GM19397 (cell line): ENCODE measurements at regions not wholly inside any gene's neighbourhood (a gene's known extent, or its start where the extent isn't known, plus 50 kb on each side); places are given as distances from the start of the nearest gene placed in this dataset.
"Not testable (repeated sequence)": the region's sequence is repeated elsewhere in the genome, so short reads cannot be mapped to it uniquely, and the experiment has no call there.

Source experiments
- ATAC-seq: cut with Tn5 transposase; IDR thresholded peaks from one replicate; pipeline ENCODE4 v1.9.1; 2021; ENCODE audit warnings: mild to moderate bottlenecking, moderate library complexity; ENCODE audit not compliant: unreplicated experiment

DNA sequence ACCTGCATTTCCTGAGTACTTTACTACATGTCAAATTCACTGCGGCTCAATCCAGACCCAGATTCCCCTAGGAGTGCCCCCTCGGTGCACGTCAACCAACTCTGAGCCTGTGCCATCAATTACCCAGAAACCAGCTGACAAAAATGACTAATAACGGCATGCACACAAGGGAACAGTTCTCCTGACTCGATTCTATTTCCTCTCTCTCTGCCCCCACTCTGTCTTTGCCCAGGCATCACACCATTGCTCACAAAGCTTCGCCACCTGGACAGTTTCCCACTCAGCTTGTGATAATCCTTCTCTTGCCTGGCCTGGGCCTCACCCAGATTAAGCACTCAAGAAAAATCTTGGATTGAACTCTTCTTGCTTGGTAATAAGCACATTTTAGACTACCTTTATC is 115.3 kb upstream of the NDUFV2 start:
- no peak for ATAC-seq

DNA sequence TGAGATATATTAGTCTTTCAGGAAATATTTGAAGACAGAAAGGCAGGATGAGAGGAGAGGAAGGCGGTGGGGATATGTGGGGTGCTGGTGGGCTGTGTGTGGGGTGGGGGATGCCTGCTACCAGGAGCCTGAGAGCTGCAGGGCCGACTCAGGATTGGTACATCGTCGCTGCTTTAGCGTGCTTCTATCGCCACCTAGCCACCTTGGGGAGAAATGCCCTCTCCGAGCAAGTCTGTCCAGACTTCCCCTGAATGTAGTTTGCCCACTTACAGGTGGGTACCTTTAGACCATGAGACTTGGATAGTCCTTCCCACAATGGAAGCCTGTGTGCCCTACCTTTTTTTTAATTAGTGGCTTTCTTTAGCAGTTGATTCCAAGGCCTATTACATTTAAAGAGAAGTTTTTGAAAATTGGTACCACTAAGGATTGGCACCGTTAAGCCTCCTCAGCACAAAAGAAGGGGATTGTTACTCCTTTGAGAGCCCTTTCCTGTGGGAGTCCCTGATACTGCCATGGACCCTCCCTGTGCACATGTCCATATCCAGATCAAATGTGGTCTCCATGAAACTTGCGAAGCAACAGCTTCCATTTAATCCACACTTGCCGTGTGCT is 114.1 kb upstream of the NDUFV2 start:
- no peak for ATAC-seq

DNA sequence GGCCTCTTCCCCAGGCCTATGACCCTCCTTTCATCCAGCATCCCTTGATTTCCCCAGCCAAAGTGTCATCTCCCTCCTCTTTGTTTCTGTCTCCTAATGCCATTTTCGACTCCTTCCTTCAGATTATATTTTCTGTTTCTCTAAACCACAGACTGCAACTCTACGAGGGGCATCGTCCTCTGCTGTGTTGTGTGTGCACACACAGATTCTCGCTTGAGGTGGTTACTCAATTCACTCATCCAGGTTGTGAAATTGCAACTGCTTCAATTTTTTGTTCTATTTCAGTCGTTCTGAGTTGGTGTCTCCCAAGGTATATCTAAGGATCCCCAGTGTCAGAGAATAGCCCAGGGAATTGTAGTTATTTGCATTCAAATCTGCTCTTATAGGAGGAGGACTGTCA is 113.5 kb upstream of the NDUFV2 start:
- ATAC-seq, result no peak

DNA sequence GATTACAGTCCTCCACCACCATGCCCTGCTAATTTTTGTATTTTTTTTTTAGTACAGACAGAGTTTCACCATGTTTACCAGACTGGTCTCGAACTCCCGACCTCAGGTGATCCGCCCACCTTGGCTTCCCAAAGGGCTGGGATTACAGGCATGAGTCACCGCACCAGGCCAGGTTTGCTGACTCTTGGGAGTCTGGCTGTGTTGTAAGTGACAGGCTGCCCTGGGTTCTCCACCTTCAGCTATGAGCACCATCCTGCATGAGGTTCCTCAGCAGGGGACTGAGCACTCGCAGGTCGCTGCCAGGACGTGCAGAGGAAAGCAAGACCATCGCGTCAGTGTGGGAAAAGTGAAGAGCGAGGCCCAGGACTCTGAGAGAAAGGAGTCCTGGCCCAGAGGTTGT is 112.6 kb upstream of the NDUFV2 start:
- ATAC-seq, result no peak

DNA sequence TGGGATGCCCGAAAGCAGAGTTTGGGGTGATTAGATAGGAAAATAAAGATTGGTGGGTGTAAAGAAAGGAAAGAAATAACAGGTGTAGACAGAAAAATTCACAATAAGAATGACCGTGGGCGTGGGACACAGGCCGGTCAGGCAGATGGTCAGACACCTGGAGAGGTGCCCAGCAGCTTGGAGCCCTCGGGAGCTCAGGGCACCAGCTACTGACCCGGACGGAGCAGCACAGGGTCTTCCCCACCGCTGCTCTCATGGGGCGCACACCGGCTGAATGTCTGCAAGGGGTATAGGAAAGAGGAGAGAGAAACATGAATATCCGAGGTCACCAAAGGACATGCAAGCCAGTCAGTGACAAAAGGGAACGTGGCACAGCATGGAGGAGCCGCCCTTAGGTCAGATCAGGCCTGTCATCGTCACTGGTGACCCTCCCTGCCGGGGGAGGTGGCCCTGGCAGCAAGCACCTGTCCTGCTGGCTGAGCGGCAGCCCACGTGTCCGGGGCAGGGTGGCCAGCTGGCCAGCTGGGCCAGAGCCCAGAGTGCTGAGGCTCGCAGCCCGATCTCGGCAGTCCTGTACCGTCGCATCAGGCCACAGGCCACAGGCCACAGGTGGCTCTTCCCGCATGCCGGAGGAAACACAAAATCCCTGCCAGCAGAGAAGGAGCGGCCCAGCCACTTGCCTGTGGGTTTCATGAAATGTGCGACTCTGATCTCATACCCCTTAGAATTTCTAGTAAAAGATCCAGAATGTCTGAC is 112.0 kb upstream of the NDUFV2 start:
- ATAC-seq, result no peak

DNA sequence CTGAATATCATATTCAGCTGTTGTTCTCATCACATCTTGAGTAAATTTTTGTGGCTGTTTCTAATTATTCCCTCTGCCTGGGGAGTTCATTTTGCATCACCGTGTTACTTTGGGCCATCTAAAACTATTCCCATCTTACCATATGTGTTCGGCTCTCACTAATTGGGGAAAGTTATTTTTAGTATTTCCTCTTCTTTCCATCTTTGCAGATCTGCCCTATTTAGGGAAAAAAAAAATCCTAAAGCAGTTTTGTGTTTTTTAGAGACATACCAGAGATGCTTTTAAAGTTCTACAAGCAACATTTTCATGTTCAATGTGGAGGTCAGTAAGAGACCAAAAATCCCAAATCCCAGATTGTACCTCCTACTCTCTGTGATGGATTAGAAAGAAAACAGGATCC is 111.3 kb upstream of the NDUFV2 start:
- ATAC-seq, result no peak

DNA sequence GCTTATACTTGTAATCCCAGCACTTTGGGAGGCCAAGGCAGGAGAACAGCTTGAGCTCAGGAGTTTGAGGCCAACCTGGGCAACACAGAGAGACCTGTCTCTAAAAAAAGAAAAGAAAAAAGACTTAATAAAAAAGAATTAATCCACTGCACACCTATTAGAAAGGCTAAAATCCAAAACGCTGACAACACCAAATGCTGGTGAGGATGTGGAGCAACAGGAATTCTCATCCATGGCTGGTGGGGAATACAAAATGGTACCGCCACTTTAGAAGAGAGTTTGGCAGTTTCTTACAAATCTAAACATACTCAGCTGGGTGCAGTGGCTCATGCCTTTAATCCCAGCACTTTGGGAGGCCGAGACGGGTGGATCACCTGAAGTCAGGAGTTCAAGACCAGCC is 110.0 kb upstream of the NDUFV2 start:
- not testable (repeated sequence) for ATAC-seq

DNA sequence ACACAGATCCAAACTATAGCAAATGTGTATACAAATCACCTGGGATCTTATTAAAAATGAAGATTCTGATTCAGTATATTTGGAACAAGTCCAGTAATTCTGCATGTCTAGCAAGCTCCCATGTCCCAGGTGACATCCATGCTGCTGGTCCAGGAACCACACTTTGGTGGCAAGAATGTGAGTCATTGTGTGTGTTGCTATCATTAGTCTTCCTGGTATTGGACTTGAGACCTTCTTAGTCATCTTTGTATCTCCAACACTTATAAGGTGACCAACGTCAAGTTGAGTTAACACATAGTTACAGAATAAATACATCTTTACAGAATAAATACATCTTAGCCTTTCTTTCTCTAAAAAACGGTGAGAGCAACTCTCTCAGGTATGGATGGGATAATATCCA is 107.9 kb upstream of the NDUFV2 start:
- ATAC-seq, result no peak

DNA sequence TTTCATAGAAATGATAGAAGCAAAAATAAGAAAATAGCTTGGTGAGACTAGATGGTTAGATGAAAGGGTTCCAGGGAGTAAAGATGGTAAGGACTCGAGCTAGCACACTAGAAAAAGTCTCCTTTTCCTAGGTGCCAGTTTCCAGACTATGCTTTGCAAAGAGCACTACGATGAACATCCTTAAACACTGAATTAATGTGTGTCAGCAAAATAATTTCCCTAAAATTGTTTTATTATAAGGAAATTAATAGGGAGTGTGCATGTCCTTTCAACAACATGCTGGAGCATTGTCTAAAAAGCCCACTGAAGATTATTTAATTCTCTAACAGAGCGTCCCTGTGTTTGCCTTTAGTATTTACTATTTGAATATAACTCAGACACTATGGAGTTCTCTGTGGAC is 107.4 kb upstream of the NDUFV2 start:
- no peak for ATAC-seq

DNA sequence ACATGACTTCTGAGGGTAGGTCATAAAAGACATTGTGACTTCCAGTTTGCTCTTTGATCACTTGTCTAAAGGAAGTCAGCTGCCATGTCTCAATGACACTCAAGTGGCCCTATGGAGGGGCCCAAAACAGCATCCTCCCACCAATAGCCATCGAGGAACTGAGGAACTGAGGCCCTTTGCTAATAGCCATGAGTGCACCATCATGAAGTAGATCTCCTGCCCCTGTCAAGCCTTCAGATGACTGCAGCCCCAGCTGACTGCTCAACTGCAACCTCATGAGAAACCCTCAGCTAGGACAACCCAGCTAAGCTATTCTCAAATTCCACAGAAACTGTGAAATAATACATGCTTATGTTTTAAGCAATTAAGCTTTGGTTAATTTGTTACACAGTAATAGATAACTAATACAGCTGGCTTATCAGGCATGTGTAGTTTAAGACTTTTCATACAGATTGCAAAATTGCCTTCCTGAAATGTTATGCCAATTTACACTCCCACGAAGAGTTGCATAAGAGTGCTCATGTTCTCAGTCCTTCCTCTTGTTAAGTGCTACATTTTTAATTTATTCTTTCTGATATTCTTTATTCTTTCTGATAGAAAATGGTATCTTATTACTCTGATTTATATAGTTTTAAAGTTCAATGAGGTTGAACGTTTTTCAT is 105.6 kb upstream of the NDUFV2 start:
- no peak for ATAC-seq

DNA sequence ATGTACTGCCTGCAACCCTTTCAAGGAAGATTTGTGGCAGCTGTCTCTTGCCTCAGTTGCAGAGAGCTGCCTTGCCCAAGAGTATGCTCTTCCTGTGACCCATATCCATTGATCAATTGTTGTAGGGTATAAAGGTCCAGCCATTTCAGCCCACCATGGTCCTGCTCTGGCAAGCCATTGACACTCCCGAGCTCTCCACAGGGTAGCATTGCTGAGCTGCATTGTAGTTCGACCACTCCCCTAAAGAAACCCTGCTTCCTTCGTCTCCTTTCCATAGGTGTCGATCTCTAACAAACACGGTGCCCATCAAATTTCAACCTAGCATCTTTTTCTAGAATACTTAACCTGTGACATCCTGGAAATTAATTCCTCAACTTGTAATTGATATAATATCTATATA is 104.9 kb upstream of the NDUFV2 start:
- no peak for ATAC-seq

DNA sequence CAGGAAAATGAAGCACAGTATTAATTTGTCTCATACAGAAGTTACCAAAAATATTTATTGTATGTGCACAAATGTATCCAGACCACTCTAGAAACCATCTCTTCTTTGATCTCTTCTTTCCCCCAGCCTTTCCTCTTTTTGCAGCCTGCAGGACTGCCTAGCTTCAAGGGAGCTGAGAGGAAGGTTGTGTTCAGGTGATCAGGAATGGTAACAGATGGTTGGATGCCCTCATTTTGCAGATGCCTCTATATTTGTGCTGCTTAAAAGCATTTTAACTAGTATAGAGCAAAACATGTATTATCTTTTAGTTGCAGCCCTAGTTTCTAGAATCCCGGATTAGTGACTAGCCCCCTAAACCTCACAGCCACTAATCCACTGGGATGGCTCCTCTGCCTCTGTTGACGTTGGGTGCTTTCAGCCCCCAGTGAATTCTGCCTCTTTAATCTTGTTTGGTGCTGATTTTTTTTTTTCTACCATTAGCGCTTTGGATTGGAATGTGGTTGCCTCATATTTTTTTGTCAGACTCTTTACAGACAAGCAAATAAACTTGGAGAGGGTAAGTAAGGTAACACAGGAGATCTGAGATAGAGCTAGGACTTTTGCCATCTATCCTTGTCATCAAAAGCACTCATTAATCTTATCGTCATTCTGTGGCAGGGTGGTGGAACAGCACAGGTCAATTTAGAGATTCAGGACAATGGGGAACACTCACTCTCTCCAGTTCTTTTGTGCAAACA is 103.8 kb upstream of the NDUFV2 start:
- ATAC-seq, result no peak

DNA sequence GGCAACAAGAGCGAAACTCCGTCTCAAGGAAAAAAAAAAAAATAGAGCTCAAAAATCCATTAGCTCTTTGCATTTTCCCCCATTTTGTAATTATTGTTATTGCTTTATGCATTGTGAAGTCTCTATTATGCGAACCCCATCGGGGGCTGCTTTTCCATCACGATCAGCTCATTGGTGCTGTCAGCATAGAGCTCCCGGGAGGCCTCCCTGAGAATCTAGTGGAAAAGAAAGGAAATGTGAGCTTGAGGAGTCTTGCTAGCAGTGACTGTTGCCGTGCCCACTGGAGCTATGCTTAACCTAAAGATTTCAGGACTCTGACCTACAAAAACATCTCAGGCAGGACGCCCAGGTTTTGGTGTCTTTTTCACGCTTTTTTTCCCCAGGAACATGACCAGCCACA is 102.6 kb upstream of the NDUFV2 start:
- no peak for ATAC-seq

DNA sequence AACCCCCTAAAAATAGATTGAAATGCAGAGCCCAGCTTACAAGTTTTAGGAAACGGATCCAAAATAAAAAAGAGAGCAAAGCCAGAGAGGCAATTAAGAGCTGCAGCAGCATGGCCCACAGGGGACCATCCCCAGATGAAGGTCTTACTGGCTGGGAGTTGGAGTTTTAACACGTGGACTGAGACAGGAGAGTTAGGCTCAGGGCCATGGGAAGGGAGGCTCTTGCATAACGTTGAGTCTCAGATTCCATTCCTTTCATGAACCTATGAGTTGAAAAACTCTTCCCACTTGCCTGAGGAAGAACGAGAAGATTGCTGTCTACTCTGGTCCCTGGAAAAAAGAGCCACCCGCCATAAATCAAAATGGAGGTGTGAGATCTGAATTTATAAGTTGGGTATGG is 101.8 kb upstream of the NDUFV2 start:
- ATAC-seq, result no peak

DNA sequence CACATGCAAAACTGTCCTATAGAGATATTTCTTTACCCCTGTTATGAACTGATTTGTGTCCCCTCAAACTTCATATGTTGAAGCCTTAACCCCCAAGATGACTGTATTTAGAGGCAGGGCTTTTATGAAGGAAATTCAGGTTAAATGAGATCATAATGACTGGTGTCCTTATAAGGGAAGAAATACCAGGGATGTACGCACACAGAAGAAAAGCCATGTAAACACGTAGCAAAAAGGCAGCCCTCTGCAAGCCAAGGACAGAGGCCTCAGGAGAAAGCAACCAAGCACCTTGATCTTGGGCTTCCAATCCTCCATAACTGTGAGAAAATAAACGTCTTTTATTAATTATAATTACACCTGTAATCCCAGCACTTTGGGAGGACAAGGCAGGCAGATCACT is 101.3 kb upstream of the NDUFV2 start:
- no peak for ATAC-seq

DNA sequence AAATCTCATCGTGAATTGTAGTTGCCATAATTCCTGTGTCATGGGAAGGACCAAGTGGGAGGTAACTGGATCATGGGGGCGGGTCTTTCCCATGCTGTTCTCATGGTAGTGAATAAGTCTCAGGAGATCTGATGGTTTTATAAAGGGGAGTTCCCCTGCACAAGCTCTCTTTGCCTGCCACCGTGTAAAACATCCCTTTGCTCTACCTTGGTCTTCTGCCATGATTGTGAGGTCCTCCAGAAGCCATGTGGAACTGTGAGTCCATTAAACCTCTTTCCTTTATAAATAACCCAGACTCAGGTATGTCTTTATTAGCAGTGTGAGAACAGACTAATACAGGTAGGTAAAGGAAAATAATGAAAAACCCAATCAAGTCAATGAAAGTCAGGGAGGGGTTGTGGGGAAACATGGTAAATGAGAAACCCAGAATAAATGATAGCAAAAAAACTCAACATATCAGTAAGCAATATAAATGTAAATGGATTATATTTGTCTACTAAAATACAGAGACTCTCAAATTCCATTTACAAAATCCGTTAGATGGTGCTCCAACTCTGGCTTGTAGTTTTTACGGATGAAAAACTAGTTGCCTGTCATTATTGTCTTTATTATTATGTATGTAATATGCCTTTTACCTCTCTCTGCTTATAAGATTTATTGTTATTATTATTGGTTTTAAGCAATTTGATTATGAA is 98.9 kb upstream of the NDUFV2 start:
- no peak for ATAC-seq

DNA sequence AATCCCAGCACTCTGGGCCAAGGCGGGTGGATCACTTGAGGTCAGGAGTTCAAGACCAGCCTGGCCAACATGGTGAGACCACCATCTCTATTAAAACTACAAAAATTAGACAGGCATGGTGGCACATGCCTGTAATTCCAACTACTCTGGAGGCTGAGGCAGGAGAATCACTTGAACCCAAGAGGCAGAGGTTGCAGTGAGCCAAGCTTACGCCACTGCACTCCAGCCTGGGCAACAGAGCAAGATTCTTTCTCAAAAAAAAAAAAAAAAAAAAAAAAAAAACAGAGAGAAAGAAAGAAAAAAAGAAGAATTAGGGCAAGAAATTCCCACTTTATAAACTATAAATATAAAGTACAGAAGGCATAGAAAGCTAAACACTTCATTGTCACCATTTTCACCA is 98.2 kb upstream of the NDUFV2 start:
- ATAC-seq, result not testable (repeated sequence)

DNA sequence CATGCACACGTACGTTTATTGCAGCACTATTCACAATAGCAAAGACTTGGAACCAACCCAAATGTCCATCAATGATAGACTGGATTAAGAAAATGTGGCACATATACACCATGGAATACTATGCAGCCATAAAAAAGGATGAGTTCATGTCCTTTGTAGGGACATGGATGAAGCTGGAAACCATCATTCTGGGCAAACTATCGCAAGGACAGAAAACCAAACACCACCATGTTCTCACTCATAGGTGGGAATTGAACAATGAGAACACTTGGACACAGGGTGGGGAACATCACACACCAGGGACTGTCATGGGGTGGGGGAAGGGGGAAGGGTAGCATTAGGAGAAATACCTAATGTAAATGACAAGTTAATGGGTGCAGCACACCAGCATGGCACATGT is 94.8 kb upstream of the NDUFV2 start:
- not testable (repeated sequence) for ATAC-seq

DNA sequence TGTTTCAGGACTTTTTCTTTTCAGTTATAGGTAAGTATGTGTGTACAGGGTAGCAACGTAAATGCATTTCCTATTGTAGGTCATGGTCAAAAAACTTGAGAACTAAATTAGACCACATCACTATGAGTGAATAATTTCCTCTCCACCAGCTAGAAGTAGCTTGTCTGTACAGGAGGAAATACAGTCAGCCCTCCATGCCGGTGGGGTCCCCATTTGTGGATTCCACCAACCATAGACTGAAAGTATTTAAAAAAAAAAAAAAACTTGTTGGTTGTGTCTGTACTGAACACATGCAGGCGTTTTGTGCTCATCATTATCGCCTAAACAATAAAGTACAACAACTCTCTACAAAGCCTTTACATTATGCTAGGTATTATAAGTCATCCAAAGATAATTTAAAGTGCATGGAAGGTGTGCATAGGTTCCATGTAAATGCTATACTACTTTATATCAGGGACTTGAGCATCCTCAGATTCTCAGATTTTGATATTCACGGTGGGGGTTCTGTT is 94.2 kb upstream of the NDUFV2 start:
- ATAC-seq, result no peak

DNA sequence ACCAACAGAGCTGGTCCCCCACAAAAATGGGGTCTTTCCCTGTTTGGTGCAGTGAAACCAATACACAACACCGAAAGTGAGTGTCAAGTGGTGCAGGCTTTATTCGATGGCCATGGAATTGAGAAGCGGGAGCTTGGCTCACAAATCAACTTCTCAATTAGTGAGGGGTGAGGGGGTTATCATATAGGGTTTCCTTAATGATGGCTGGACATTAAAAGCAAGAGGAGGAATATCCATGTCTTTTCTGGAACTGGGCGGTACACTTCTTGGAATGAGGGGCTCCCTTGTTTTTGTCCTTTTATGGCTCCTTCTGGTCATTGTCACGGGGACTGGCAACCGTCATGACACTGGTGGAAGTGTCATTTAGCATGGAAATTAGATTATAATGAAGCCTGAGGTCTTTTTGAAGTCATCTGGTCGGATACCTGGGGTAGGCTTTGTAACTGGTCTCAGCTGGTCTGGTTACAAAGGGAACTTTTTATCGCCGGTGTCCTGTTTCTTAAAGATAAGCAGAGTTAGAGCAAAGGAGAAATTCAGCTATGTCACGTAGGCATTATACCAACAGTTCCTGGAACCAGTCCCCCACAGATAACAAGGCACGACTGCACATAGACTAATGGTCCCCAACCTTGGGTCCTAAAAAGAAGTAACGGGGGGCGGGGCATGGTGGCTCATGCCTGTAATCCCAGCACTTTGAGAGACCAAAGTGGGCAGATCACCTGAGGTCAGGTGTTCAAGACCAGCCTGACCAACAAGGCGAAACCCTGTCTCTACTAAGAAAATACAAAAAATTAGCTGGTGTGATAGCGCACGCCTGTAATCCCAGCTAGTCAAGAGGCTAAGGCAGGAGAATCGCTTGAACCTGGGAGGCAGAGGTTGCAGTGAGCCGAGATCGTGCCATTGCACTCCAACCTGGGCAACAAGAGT is 93.5 kb upstream of the NDUFV2 start:
- no peak for ATAC-seq
